NOMO-1 treated with DMSO at 0.1 percent for 48 hours (cell line): ENCODE measurements at regions not wholly inside any gene's neighbourhood (a gene's known extent, or its start where the extent isn't known, plus 50 kb on each side); places are given as distances from the start of the nearest gene placed in this dataset.

Experiments used
- DNase-seq: peaks from one replicate; lab custom pipeline; 2025; ENCODE audit not compliant: unreplicated experiment; lab: John Stamatoyannopoulos, UW

DNA sequence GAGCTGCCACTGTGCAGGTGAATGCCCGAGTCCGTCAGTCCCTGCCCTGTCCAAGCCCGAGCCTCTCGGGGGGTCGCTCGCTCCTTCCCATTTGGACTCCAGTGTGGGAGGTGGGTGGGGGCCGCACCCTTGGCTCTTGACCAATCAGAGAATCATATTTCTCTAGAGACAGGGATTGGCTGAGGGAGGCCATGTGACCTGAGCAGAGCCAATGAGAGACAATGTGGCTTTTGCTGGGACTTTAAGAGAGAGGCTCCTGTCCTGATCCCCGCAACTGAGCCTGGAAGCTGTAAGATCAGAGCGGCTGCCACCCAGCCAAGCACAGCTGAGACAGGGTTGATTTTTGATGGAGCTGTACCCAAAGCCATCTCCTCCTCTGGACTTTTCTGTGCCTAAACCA is 199.3 kb downstream of the TFAP2C start:
- DNase-seq: no peak

GRCh38 chr20:56829788-56830385 is 200.8 kb downstream of the TFAP2C start:
- no peak for DNase-seq

DNA sequence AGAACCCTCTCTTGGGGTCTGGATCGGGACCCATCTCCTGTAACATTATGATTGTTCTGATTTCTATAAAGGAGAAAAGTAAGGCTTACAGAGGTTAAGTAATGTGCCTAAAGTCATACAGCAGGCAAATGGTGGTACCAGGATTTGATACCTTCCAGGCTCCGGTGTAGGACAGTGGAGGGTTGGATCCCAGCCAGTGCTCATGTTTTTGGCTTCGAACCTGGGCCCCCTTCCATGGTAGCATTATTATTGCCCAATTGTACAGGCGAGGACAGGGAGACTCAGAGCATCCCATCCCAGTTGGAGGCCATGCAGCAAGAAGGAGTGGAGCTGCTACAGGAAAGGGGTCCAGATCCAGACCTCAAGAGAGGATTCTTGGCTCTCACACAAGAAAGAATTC is 202.7 kb downstream of the TFAP2C start:
- DNase-seq: no peak

- DNase-seq: peak; percentile 71
Observed at GRCh38 chr20:56833427-56833826, 204.3 kb downstream of the TFAP2C start.

GRCh38 chr20:56835829-56836550 is 206.9 kb downstream of the TFAP2C start:
- DNase-seq: no peak

DNA sequence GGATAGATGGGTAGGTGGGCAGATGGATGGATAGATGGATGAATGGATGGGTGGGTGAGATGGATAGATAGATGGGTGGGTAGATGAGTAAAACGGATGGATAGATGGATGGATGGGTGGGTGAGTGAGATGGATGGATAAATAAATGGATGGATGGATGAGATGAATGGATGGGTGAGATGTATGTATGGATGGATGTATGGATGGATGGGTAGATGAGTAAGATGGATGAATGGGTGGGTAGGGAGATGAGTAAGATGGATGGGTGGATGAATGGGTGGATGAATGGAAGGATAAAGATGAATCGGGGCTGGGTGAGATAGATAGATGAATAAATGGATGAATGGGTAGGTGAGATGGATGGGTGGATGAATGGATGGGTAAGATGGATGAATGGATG is 210.1 kb downstream of the TFAP2C start:
- DNase-seq: no peak

GRCh38 chr20:56839786-56840185 is 210.7 kb downstream of the TFAP2C start:
- no peak for DNase-seq

GRCh38 chr20:56840716-56841261 is 211.7 kb downstream of the TFAP2C start:
- no peak for DNase-seq

DNA sequence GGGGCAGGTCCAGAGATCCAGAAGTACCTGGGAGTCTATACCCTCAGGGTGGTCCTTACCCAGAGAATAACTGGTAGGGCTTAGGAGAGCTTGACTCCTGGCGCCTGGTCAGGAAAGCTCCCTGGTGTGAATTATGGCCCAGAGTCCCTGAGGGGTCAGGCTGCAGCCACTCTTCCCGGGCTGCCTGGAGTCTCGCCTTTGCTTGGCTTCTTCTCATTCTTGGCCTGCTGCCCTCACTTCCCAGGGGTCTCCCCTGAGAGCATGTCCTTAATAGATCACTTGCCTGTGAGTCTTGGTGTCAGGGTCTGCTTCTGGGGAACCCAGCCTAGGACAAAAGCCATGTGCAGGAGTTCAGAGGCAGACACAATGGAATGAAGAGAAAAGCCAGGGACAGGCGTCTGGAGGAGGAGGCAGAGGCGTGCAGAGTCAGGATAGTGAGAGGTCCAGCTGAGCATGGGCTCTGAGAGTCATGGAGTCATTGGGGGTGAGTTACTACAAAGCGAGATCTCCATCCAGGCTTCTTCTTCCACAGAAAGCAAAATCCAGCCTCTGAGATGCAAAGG is 212.3 kb downstream of the TFAP2C start:
- DNase-seq: no peak

DNA sequence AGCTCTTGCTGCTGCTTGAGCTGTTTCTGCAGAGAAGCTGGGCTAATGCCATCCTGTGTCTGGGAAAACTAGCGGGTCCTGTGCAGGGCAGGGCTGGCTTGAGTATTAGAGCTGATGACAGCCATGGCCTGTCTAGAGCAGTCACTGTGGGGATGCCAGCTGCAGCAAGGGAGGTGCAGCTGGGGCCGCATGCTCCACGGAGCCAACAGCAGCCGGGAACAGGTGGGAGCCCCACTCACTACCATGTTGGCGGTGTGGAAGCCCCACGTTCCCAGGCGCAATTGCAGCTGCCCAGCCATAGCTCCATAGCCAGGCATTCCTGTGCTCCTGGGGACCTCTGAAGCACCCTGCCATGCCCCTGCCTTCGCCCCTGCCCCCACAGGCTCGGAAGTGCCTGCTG is 212.9 kb downstream of the TFAP2C start:
- DNase-seq: no peak

DNA sequence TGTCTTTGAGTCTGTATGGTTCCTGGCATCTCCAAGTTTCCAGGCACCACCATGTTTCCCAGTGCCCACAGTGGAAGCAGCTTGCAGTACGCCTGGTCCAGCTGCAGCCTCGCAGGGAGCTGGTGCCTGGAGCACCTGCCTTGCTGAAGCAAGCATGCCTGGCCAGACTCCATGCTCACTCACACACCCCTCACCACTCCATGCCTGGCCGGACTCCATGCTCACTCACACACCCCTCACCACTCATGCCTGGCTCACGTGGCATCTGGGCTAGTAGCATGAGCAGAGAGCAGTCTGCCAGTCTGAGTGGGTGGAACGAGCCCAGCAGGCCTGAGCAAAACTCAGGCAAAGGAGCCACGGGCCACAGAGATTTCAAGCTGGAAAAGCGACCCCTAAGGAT is 214.3 kb downstream of the TFAP2C start:
- DNase-seq: no peak

GRCh38 chr20:56843817-56844216 is 214.7 kb downstream of the TFAP2C start:
- DNase-seq: no peak

- no peak for DNase-seq
Observed at GRCh38 chr20:56845546-56846086, 216.5 kb downstream of the TFAP2C start.

DNA sequence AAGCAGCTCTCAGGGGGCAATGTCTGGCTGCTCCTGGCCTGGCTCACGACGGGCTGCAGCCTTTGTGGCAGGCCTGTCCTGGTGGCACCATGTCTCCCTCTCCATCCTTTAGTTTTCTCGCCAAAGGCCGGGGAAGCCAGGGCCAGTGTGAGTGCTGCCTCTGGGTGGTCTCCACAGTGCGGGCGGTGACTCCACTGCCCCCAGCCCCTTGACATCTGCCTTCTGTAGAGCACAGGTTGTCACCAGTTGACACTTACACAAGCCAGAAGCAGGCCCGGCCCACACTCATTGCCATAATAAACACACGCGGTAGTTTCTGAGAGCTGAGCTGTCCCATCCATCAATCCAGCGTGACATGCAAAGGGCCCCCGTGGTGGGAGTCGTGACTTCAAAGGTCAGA is 219.5 kb downstream of the TFAP2C start:
- no peak for DNase-seq

DNA sequence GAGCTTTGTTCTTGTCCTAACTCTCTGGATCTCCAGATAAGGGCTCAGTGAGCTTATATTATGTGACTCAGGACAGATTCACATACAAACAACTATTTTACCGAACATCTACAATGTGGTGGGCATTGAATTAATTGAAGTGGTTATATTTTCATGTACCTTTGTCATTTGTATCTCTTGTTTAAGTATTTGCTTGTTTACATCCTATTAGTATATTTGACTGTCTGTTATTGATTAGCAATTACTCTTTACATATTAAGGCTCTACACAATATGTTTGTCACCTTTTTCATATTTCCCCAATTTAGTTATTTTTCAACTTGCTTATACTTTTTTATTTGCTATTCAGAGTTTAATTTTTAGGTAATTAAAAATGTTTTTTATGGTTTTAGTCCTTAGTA is 222.4 kb downstream of the TFAP2C start:
- DNase-seq: no peak

DNA sequence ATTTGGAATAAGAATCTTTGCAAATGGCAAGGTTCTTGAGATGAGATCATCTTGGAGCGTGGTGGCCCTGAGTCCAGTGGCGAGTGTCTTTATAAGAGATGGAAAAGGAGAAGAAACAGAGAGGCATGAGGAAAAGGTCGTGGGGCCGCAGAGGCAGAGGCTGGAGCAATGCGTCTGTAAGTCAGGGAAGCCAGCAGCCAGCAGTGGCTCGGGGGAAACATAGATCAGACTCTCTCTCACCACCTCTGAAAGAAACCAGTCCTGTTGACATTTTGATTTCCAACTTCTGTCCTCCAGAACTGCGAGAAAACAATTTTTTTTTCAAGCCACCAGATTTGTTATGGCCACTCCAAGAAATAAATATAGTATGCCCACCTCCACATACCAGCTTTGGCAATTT is 226.6 kb downstream of the TFAP2C start:
- DNase-seq: no peak

GRCh38 chr20:56857950-56858349 is 228.8 kb downstream of the TFAP2C start:
- DNase-seq: no peak

GRCh38 chr20:56859039-56859800 is 230.1 kb downstream of the TFAP2C start:
- DNase-seq: no peak

GRCh38 chr20:56859801-56860261 is 230.7 kb downstream of the TFAP2C start:
- no peak for DNase-seq

GRCh38 chr20:56860413-56860812 is 231.3 kb downstream of the TFAP2C start:
- DNase-seq: peak; percentile 37

DNA sequence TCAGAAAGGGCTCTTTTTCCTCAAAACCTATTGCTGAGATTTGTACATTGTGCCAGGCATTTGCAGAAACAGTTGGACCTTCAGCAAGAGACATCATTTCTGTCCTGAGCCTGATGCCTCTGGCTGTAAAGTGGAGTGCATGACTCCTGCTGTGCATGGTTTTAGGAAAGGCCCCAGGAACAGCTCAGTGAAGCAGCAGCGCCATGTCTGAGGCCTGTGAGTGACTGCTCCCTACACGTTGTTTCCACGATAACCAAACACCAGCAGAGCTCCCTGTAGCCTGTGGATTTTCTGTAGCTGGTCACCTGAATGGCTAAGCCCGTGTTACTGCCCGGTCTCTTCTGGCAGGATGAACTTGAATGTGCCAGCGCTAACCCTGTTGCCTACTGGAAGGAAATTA is 232.5 kb downstream of the TFAP2C start:
- DNase-seq: no peak
